ENCODE measurements at regions not wholly inside any gene's neighbourhood (a gene's known extent, or its start where the extent isn't known, plus 50 kb on each side); places are given as distances from the start of the nearest gene placed in this dataset.

DNA sequence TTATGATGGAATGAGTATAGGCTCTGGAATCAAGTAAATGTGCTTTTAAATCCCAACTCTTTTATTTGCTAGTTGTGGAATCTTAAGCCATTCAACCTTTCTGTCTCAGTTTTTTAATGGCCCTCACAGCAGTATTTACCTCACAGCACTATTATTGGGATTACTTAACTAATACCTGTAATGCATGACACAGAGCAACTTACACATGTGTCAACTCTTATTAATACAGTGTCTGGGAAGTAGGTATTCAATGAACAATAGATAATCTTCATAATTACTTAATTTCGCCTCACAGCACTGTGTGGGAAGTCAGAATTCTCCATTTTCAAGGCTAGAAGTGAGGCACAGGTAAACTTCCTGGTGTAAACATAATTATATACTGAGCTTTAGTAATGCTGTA is 149.7 kb upstream of the NUDT6 start:
- TF ChIP-seq, protein P1, sequence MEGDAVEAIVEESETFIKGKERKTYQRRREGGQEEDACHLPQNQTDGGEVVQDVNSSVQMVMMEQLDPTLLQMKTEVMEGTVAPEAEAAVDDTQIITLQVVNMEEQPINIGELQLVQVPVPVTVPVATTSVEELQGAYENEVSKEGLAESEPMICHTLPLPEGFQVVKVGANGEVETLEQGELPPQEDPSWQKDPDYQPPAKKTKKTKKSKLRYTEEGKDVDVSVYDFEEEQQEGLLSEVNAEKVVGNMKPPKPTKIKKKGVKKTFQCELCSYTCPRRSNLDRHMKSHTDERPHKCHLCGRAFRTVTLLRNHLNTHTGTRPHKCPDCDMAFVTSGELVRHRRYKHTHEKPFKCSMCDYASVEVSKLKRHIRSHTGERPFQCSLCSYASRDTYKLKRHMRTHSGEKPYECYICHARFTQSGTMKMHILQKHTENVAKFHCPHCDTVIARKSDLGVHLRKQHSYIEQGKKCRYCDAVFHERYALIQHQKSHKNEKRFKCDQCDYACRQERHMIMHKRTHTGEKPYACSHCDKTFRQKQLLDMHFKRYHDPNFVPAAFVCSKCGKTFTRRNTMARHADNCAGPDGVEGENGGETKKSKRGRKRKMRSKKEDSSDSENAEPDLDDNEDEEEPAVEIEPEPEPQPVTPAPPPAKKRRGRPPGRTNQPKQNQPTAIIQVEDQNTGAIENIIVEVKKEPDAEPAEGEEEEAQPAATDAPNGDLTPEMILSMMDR (IDR thresholded peaks at IDR 0.05; ENCODE audit: borderline replicate concordance, extremely low read depth, low read length, poor library complexity, severe bottlenecking): no peak
- TF ChIP-seq EZH2 (IDR thresholded peaks at IDR 0.05; ENCODE audit: borderline replicate concordance, low read depth, low read length, severe bottlenecking): no peak
